GM10248 (cell line): ENCODE measurements at regions not wholly inside any gene's neighbourhood (a gene's known extent, or its start where the extent isn't known, plus 50 kb on each side); places are given as distances from the start of the nearest gene placed in this dataset.

Experiments used
- CTCF ChIA-PET: fragments of 300-600 bp; sonication (Branson Sonifier 250); formaldehyde crosslinking; extraction: SDS; loops from one replicate; lab custom pipeline; 2021; ENCODE audit warnings: antibody characterized with exemption; lab: Yijun Ruan, JAX
- POLR2A ChIA-PET: fragments of 350-650 bp; sonication (Branson Sonifier 250); formaldehyde crosslinking; extraction: SDS; loops from one replicate; lab custom pipeline; 2020; ENCODE audit warnings: antibody characterized with exemption; lab: Yijun Ruan, JAX
- DNase-seq: peaks from one replicate; pipeline ENCODE4 v3.0.0; 2012; ENCODE audit errors: extremely low spot score
- TF ChIP-seq, protein P1 (sequence below): IDR thresholded peaks from 2 replicates; pipeline ENCODE4 v1.5.1; 2012; ENCODE audit warnings: mild to moderate bottlenecking, low read depth; ENCODE audit errors: extremely low read depth, missing control alignments, control extremely low read depth

DNA sequence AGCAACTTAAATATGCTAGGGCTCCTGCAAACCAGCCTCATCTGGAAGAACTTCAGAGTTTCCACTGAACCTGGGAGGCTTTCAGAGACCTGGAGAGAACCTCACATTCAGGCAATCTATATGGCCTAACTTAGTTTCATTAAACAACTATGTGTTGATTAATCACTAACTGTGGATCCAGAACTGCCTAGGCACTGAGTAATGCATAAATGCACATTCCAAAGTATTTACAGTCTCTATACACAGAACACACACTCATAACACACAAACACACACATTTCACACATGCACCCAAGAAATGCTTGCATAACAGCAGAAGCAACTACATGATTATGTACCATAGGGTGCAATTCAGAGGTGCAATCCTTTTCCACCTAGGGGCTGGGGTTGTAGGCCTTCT lies 552.8 kb downstream of the BCL11A start:
- TF ChIP-seq, protein P1, sequence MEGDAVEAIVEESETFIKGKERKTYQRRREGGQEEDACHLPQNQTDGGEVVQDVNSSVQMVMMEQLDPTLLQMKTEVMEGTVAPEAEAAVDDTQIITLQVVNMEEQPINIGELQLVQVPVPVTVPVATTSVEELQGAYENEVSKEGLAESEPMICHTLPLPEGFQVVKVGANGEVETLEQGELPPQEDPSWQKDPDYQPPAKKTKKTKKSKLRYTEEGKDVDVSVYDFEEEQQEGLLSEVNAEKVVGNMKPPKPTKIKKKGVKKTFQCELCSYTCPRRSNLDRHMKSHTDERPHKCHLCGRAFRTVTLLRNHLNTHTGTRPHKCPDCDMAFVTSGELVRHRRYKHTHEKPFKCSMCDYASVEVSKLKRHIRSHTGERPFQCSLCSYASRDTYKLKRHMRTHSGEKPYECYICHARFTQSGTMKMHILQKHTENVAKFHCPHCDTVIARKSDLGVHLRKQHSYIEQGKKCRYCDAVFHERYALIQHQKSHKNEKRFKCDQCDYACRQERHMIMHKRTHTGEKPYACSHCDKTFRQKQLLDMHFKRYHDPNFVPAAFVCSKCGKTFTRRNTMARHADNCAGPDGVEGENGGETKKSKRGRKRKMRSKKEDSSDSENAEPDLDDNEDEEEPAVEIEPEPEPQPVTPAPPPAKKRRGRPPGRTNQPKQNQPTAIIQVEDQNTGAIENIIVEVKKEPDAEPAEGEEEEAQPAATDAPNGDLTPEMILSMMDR, result no peak
- CTCF ChIA-PET, result no interaction called here
- POLR2A ChIA-PET, result no interaction called here

DNA sequence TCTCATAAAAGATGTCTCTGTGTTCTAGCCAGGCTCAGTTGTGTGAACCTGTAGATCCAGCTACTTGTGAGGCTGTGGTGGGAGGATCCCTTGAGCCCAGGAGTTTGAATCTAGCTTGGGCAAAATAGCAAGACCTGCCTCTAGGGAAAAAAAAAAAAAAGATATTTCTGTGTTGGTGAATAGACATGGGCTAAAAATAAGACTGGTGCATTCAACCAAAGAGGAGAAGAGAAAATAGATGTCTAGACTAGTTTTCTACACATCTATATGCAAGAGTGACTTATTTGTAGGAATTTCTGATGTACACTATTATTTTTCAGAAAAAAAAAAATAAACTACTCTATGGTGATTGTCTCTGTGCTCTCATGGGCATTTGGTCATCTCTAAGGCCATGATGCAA lies 555.1 kb downstream of the BCL11A start:
- TF ChIP-seq, protein P1, result no peak
- DNase-seq, result no peak
- POLR2A ChIA-PET, result no interaction called here
- CTCF ChIA-PET, result no interaction called here

More for the DNA sequence above, 552.8 kb downstream of the BCL11A start:
- DNase-seq, result no peak

DNA sequence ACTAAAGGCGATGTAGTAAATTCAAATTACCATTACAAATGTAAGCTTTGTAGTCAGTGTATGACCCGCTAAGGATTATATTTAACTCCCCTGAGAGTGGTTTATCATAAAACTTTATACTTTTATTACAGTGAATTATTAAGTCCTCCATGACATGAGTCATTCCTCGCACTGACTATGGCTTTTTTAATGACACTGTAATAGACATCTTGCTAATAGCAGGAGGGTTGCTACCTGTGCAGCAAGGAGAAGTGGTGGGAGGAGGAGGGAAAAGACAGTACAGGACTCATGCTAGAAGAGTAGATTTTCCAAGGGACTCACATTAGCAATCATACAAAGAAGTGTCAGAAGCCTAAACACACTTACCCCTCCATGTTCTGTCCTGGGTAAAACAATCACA lies 556.1 kb downstream of the BCL11A start:
- ChIA-PET POLR2A (no interaction called here), CTCF (no interaction called here)
- no peak for DNase-seq
- TF ChIP-seq, protein P1, result no peak

DNA sequence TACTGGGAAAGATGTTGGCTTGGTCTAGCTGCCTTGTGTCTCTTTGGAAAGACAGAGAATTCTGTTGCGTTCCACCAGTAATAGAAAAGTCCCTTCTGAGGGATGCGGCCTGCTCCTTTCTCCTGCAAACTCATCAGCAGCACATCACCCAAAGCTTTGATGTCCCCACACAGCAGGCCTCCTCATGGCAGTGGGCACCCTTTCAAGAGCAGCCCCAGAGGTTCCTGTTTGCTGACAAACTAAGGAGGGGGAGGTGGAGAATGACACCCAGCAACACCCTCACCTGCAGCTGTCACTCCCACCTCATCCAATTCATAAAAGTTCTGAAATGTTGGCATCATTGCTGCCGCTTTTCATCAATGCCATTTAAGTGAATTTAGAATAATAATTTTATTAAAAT lies 556.6 kb downstream of the BCL11A start:
- DNase-seq, result no peak
- POLR2A ChIA-PET, result no interaction called here
- TF ChIP-seq, protein P1, result no peak
- CTCF ChIA-PET, result no interaction called here

DNA sequence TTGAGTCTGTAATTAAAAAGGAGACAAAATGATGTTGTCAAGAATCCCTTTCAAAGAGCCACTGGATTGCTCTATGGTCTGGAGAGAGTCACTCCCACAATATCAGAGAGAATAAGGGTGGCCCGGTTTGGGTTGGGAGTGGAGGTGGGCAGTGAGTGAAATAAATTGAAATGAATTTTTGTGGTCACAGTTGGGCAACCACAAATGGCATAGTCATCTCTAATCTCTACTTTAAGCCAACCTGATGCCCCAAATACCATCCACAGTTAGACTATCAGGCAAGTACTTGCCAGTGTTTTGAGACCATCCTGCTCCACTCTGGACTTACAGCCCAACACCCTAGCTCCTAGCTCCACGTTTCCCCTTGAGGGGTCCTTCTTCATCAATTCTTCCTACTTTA lies 559.7 kb downstream of the BCL11A start:
- TF ChIP-seq, protein P1, result no peak
- ChIA-PET POLR2A (no interaction called here), CTCF (interaction anchor here (0.8 to 2.5 kb wide), 2 partner anchors 9 to 10 kb away, joined by 3 to 7 read pairs; no protein-coding TSS in a partner anchor)
- DNase-seq, result no peak

DNA sequence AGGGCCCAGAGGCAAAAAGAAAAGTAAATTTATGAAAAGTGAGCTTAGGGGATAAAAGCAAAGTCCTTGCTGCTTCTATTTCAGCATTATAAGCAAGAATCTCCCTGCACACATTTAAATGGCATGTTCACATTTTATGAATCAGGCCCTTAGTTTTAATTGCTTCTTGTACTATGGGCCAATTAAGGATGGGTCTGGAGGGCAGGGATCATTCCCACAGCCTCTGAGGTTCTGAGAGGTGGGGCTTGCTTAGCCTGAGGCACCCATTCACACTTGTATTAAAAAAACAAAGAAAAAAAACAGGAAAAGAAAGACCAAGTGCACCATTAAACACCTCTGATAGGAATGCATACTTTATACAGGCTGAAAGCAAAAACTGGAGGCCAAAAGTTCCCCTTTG lies 565.1 kb downstream of the BCL11A start:
- ChIA-PET POLR2A (no interaction called here), CTCF (interaction anchor here (1.2 kb wide), 1 partner anchor 15 kb away, joined by 4 read pairs; no protein-coding TSS in a partner anchor)
- TF ChIP-seq, protein P1, result no peak
- DNase-seq, result no peak
